A673 (cell line): ENCODE measurements at regions not wholly inside any gene's neighbourhood (a gene's known extent, or its start where the extent isn't known, plus 50 kb on each side); places are given as distances from the start of the nearest gene placed in this dataset.

ENCODE experiments used
- BruUV-seq: library from RNA; stranded (reverse); fragments of 400-500 nt; replicated peaks from 2 replicates; lab custom pipeline; 2021; lab: Mats Ljungman, UMichigan
- CTCF ChIA-PET: fragments of 300-600 bp; sonication (Branson Sonifier 250); formaldehyde crosslinking; loops from one replicate; lab custom pipeline; 2022; ENCODE audit warnings: antibody characterized with exemption; lab: Charles Lee
- POLR2A ChIA-PET: fragments of 300-600 bp; sonication (Branson Sonifier 250); formaldehyde crosslinking; loops from one replicate; lab custom pipeline; 2022; ENCODE audit warnings: antibody characterized with exemption; ENCODE audit not compliant: low non-redundant PET; lab: Charles Lee
- DNase-seq: peaks from one replicate; pipeline ENCODE4 v3.0.0-alpha.2; 2015; ENCODE audit warnings: low spot score
- H3K27ac ChIP-seq: fragments of 200-600 bp; sonication (generic); 2 replicates; pipeline ENCODE4 v1.5.1; 2016; ENCODE audit warnings: mixed run types, low read depth, mild to moderate bottlenecking, mixed read lengths, antibody characterized with exemption, low read length; ENCODE audit not compliant: poor library complexity, severe bottlenecking
- H3K27me3 ChIP-seq: fragments of 200-600 bp; sonication (generic); replicated peaks from 2 replicates; pipeline ENCODE4 v1.6.1; 2017; ENCODE audit warnings: mixed run types, low read depth, mild to moderate bottlenecking, mixed read lengths, antibody characterized with exemption, low read length; ENCODE audit not compliant: insufficient read depth, poor library complexity
- H3K36me3 ChIP-seq: fragments of 200-600 bp; sonication (generic); 2 replicates; pipeline ENCODE4 v1.6.1; 2016; ENCODE audit warnings: mixed run types, mild to moderate bottlenecking, mixed read lengths, antibody characterized with exemption, low read length; ENCODE audit not compliant: insufficient read depth, poor library complexity, severe bottlenecking
- H3K4me1 ChIP-seq: fragments of 200-600 bp; sonication (generic); 2 replicates; pipeline ENCODE4 v1.6.1; 2017; ENCODE audit warnings: mixed run types, mild to moderate bottlenecking, mixed read lengths, antibody characterized with exemption, low read length; ENCODE audit not compliant: insufficient read depth, poor library complexity, severe bottlenecking
- H3K4me3 ChIP-seq: fragments of 200-600 bp; sonication (generic); 2 replicates; pipeline ENCODE4 v1.5.1; 2016; ENCODE audit warnings: low read depth, mixed run types, mild to moderate bottlenecking, mixed read lengths, low read length; ENCODE audit not compliant: poor library complexity, severe bottlenecking
- H3K9me3 ChIP-seq: fragments of 200-600 bp; sonication (generic); 2 replicates; pipeline ENCODE4 v1.6.1; 2016; ENCODE audit warnings: mixed run types, low read depth, mild to moderate bottlenecking, mixed read lengths, antibody characterized with exemption, low read length; ENCODE audit not compliant: poor library complexity, severe bottlenecking
- EZH2 ChIP-seq: fragments of 200-600 bp; sonication (generic); IDR thresholded peaks from 2 replicates; pipeline ENCODE4 v1.6.1; 2017; ENCODE audit warnings: borderline replicate concordance, low read depth, mild to moderate bottlenecking, mixed read lengths, antibody characterized with exemption, low read length; ENCODE audit not compliant: poor library complexity, severe bottlenecking
- intact Hi-C: fragments of 100-400 bp; cut with micrococcal nuclease; formaldehyde crosslinking; loops from one replicate; pipeline ENCODE4 v1.10.0; 2022; ENCODE audit not compliant: unreplicated experiment
- TF ChIP-seq, protein P1 (sequence below): fragments of 300-800, 200-600 bp; sonication (generic); conservative IDR thresholded peaks from 2 replicates; pipeline ENCODE4 v1.5.1; 2017; ENCODE audit warnings: low read depth, mild to moderate bottlenecking, antibody characterized with exemption, low read length, moderate library complexity, mixed read lengths

DNA sequence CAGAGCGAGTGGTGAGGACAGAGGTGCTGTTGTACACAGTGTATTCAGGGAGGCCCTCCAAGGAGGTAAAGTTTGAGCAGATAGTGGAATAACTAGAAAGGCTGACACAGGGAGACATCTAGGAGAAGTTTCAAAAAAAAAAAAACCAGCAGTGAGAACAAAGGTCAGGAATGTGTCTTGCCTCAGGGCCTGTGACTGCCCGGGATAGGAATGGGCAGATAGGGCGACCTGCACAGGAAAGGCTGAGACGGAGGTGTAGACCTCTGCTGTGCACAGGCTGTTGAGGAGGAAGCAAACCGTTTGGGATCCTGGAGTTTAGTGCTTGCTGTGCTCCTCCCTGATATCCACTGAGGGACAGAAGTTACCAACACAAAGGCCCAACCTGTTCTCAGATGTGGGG, 406.5 kb upstream of the B3GAT1 start:
- BruUV-seq, result no TSS peak
- Histone ChIP-seq H3K36me3 (no peaks in the 10 kb centered on the region), H3K27me3 (no peaks in the 10 kb centered on the region), H3K4me3 (no peak overlapping the region), H3K27ac (no peak overlapping the region), H3K9me3 (no peaks in the 10 kb centered on the region), H3K4me1 (no peaks in the 10 kb centered on the region)
- DNase-seq, result no peak
- TF ChIP-seq, protein P1, sequence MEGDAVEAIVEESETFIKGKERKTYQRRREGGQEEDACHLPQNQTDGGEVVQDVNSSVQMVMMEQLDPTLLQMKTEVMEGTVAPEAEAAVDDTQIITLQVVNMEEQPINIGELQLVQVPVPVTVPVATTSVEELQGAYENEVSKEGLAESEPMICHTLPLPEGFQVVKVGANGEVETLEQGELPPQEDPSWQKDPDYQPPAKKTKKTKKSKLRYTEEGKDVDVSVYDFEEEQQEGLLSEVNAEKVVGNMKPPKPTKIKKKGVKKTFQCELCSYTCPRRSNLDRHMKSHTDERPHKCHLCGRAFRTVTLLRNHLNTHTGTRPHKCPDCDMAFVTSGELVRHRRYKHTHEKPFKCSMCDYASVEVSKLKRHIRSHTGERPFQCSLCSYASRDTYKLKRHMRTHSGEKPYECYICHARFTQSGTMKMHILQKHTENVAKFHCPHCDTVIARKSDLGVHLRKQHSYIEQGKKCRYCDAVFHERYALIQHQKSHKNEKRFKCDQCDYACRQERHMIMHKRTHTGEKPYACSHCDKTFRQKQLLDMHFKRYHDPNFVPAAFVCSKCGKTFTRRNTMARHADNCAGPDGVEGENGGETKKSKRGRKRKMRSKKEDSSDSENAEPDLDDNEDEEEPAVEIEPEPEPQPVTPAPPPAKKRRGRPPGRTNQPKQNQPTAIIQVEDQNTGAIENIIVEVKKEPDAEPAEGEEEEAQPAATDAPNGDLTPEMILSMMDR, result no peak
- TF ChIP-seq EZH2, result no peak
- CTCF ChIA-PET, result interaction anchor here (0.5 kb wide), 1 partner anchor 122 kb away, joined by 3 read pairs; no protein-coding TSS in a partner anchor
- intact Hi-C loops, result no loop called here
- POLR2A ChIA-PET, result no interaction called here

DNA sequence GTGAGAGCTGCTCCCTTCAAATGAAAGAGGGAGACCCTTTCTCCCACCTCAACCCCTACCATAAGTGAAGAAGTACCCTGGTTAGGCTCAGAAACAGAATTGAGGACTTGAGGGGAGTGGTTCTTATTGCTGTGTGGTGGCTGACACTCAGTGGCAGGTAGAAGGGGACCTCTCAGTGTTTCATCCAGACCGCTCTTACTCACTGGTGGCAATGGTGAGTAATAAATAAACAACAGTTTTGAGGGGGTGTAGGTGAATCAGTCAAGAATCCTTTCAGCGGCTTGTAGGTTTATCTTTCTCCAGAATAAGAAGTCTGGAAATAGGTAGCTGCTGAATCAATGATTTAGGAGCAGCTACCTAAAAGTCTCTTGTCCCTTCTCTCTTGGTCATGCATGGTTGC, 403.4 kb upstream of the B3GAT1 start:
- H3K9me3 ChIP-seq, result no peaks in the 10 kb centered on the region
- H3K27ac ChIP-seq, result no peak overlapping the region
- no peak overlapping the region for H3K4me3 ChIP-seq
- DNase-seq, result no peak
- H3K36me3 ChIP-seq, result no peaks in the 10 kb centered on the region
- ChIA-PET CTCF (no interaction called here), POLR2A (no interaction called here)
- no peaks in the 10 kb centered on the region for H3K4me1 ChIP-seq
- intact Hi-C loops, result no loop called here
- H3K27me3 ChIP-seq, result no peaks in the 10 kb centered on the region
- TF ChIP-seq, protein P1, result no peak
- no peak for TF ChIP-seq EZH2
- no TSS peak for BruUV-seq

DNA sequence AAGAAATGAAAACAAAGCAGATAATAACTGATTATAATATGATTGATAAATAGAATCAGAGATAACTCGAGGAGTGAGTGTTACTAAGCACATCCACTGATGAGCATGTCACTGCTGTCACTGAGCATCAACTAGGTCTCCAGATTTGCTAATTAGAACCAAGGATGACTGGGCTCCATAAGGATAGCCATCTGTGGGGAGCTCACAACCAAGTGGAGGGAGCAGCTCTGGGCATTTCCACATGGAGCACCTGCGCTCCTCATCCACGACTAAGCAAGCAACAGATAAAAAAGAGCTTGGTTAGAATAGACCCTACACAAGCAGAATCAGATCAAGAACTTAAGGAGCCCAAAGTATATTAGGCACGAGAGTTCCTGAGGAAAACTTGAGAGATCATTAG, 396.0 kb upstream of the B3GAT1 start:
- POLR2A ChIA-PET, result no interaction called here
- no peak for DNase-seq
- Histone ChIP-seq H3K9me3 (no peaks in the 10 kb centered on the region), H3K4me3 (no peak overlapping the region), H3K27ac (no peak overlapping the region), H3K36me3 (no peaks in the 10 kb centered on the region), H3K27me3 (no peaks in the 10 kb centered on the region), H3K4me1 (no peaks in the 10 kb centered on the region)
- TF ChIP-seq, protein P1, result no peak
- no peak for TF ChIP-seq EZH2
- BruUV-seq, result no TSS peak
- CTCF ChIA-PET, result no interaction called here
- intact Hi-C loops, result no loop called here
